H9 (cell line): ENCODE measurements at regions not wholly inside any gene's neighbourhood (a gene's known extent, or its start where the extent isn't known, plus 50 kb on each side); places are given as distances from the start of the nearest gene placed in this dataset.

ENCODE experiments used
- DNase-seq: peaks from one replicate; pipeline ENCODE4 v3.0.0-alpha.2; 2017
- H2AFZ ChIP-seq: one replicate; pipeline ENCODE4 v1.6.1; 2013; ENCODE audit warnings: mild to moderate bottlenecking, low read length, control low read depth, moderate library complexity
- H2AK5ac ChIP-seq: 2 replicates; pipeline ENCODE4 v1.6.1; 2013; ENCODE audit warnings: low read length, control low read depth, mixed read lengths; ENCODE audit not compliant: insufficient read length
- H2BK120ac ChIP-seq: one replicate; pipeline ENCODE4 v1.6.1; 2013; ENCODE audit warnings: low read depth, mild to moderate bottlenecking, low read length, control low read depth, inconsistent platforms; ENCODE audit not compliant: poor library complexity, severe bottlenecking
- H2BK12ac ChIP-seq: 2 replicates; pipeline ENCODE4 v1.6.1; 2013; ENCODE audit warnings: low read length, control low read depth, mixed read lengths, low read depth; ENCODE audit not compliant: insufficient read length
- H2BK15ac ChIP-seq: 2 replicates; pipeline ENCODE4 v1.6.1; 2013; ENCODE audit warnings: low read depth, low read length, control low read depth
- H2BK20ac ChIP-seq: one replicate; pipeline ENCODE4 v1.6.1; 2013; ENCODE audit warnings: low read depth, mild to moderate bottlenecking, low read length, control low read depth, inconsistent platforms; ENCODE audit not compliant: poor library complexity, severe bottlenecking
- H2BK5ac ChIP-seq: 2 replicates; pipeline ENCODE4 v1.6.1; 2013; ENCODE audit warnings: low read length, control low read depth, mixed read lengths; ENCODE audit not compliant: insufficient read length
- H3K14ac ChIP-seq: 2 replicates; pipeline ENCODE4 v1.6.1; 2013; ENCODE audit warnings: low read length, control low read depth; ENCODE audit not compliant: insufficient read depth
- H3K18ac ChIP-seq: 2 replicates; pipeline ENCODE4 v1.6.1; 2013; ENCODE audit warnings: low read depth, mild to moderate bottlenecking, mixed read lengths, low read length, control low read depth; ENCODE audit not compliant: insufficient read length
- H3K23ac ChIP-seq: 2 replicates; pipeline ENCODE4 v1.6.1; 2013; ENCODE audit warnings: low read length, control low read depth, mixed read lengths, low read depth; ENCODE audit not compliant: insufficient read length
- H3K23me2 ChIP-seq: 2 replicates; pipeline ENCODE4 v1.6.1; 2013; ENCODE audit warnings: low read depth, mild to moderate bottlenecking, mixed read lengths, low read length, control low read depth; ENCODE audit not compliant: insufficient read length, poor library complexity, severe bottlenecking
- H3K27ac ChIP-seq: 2 replicates; pipeline ENCODE4 v1.5.1; 2013; ENCODE audit warnings: low read length, control low read depth, mixed read lengths, low read depth; ENCODE audit not compliant: insufficient read length
- H3K27me3 ChIP-seq: 2 replicates; pipeline ENCODE4 v1.6.1; 2013; ENCODE audit warnings: low read length, control low read depth, inconsistent platforms; ENCODE audit not compliant: insufficient read depth
- H3K4ac ChIP-seq: 2 replicates; pipeline ENCODE4 v1.6.1; 2013; ENCODE audit warnings: low read depth, mild to moderate bottlenecking, control low read depth, inconsistent platforms, low read length, moderate library complexity
- H3K4me1 ChIP-seq: 2 replicates; pipeline ENCODE4 v1.6.1; 2013; ENCODE audit warnings: low read length, control low read depth, inconsistent platforms; ENCODE audit not compliant: insufficient read depth
- H3K4me2 ChIP-seq: 2 replicates; pipeline ENCODE4 v1.6.1; 2013; ENCODE audit warnings: low read length, control low read depth, mixed read lengths; ENCODE audit not compliant: insufficient read length, insufficient read depth
- H3K56ac ChIP-seq: 2 replicates; pipeline ENCODE4 v1.6.1; 2013; ENCODE audit warnings: low read depth, mild to moderate bottlenecking, mixed read lengths, low read length, control low read depth; ENCODE audit not compliant: insufficient read length
- H3K79me1 ChIP-seq: 2 replicates; pipeline ENCODE4 v1.6.1; 2013; ENCODE audit warnings: low read depth, mild to moderate bottlenecking, moderate library complexity, low read length, control low read depth, inconsistent platforms; ENCODE audit not compliant: insufficient read depth, poor library complexity, severe bottlenecking
- H3K79me2 ChIP-seq: 2 replicates; pipeline ENCODE4 v1.6.1; 2013; ENCODE audit warnings: low read length, control low read depth, inconsistent platforms; ENCODE audit not compliant: insufficient read depth
- H3K9ac ChIP-seq: 2 replicates; pipeline ENCODE4 v1.6.1; 2013; ENCODE audit warnings: low read length, control low read depth, mixed read lengths; ENCODE audit not compliant: insufficient read length; ENCODE audit errors: extremely low read depth
- H3K9me3 ChIP-seq: one replicate; pipeline ENCODE4 v1.6.1; 2013; ENCODE audit warnings: low read depth, low read length, inconsistent platforms; ENCODE audit not compliant: control insufficient read depth
- H3T11ph ChIP-seq: one replicate; pipeline ENCODE4 v1.6.1; 2013; ENCODE audit warnings: mild to moderate bottlenecking, low read length, control low read depth, inconsistent platforms
- H4K20me1 ChIP-seq: one replicate; pipeline ENCODE4 v1.6.1; 2013; ENCODE audit not compliant: control insufficient read depth, insufficient read length, insufficient read depth
- H4K5ac ChIP-seq: 2 replicates; pipeline ENCODE4 v1.6.1; 2013; ENCODE audit warnings: low read depth, mild to moderate bottlenecking, mixed read lengths, low read length, control low read depth; ENCODE audit not compliant: insufficient read length
- H4K8ac ChIP-seq: replicated peaks from 2 replicates; pipeline ENCODE4 v1.6.1; 2013; ENCODE audit warnings: low read length, control low read depth, mixed read lengths, low read depth; ENCODE audit not compliant: insufficient read length
- H4K91ac ChIP-seq: 2 replicates; pipeline ENCODE4 v1.6.1; 2013; ENCODE audit warnings: low read depth, mild to moderate bottlenecking, moderate library complexity, mixed read lengths, low read length, control low read depth; ENCODE audit not compliant: insufficient read length
- H3K27ac Mint-ChIP-seq, 3 experiments: 2 replicates in 2 of 3; 3 replicates in 1 of 3; pipeline ENCODE4 v1.8.0; 2020 to 2021; ENCODE audit warnings: mixed read lengths in 3 of 3, mild to moderate bottlenecking in 1 of 3, moderate library complexity in 1 of 3
- H3K27me3 Mint-ChIP-seq: 2 replicates; pipeline ENCODE4 v1.8.0; 2021; ENCODE audit warnings: low read depth, mild to moderate bottlenecking, moderate library complexity, mixed read lengths
- H3K36me3 Mint-ChIP-seq, 3 experiments: 2 replicates in 2 of 3; 3 replicates in 1 of 3; pipeline ENCODE4 v1.8.0; 2020 to 2021; ENCODE audit warnings: low read depth in 3 of 3, mixed read lengths in 3 of 3; ENCODE audit not compliant: insufficient read depth in 1 of 3
- H3K4me1 Mint-ChIP-seq, 2 experiments: 2 replicates each; pipeline ENCODE4 v1.8.0; 2020; ENCODE audit warnings: mixed read lengths in 2 of 2
- H3K4me3 Mint-ChIP-seq, 2 experiments: 2 replicates in 1 of 2; 3 replicates in 1 of 2; pipeline ENCODE4 v1.8.0; 2020 to 2021; ENCODE audit warnings: mild to moderate bottlenecking in 2 of 2, mixed read lengths in 2 of 2, moderate library complexity in 1 of 2
- H3K9me3 Mint-ChIP-seq, 2 experiments: 2 replicates in 1 of 2; 3 replicates in 1 of 2; pipeline ENCODE4 v1.8.0; 2020; ENCODE audit warnings: mild to moderate bottlenecking in 2 of 2, mixed read lengths in 2 of 2, moderate library complexity in 1 of 2
- WGBS: extraction: QIAGEN DNeasy Blood & Tissue Kit; methylation state at CpG from one replicate; pipeline ENCODE4 v1.1.7; 2013; ENCODE audit warnings: missing lambda C conversion rate, low lambda C conversion rate, mixed read lengths; ENCODE audit not compliant: insufficient read length; ENCODE audit errors: extremely low coverage; 5-methylcytosine and 5-hydroxymethylcytosine counted together
- TF ChIP-seq, protein P1 (sequence below): fragments of 200-600 bp; sonication (generic); conservative IDR thresholded peaks from 3 replicates; pipeline ENCODE4 v1.8.0; 2021; ENCODE audit warnings: antibody characterized with exemption, mild to moderate bottlenecking

DNA sequence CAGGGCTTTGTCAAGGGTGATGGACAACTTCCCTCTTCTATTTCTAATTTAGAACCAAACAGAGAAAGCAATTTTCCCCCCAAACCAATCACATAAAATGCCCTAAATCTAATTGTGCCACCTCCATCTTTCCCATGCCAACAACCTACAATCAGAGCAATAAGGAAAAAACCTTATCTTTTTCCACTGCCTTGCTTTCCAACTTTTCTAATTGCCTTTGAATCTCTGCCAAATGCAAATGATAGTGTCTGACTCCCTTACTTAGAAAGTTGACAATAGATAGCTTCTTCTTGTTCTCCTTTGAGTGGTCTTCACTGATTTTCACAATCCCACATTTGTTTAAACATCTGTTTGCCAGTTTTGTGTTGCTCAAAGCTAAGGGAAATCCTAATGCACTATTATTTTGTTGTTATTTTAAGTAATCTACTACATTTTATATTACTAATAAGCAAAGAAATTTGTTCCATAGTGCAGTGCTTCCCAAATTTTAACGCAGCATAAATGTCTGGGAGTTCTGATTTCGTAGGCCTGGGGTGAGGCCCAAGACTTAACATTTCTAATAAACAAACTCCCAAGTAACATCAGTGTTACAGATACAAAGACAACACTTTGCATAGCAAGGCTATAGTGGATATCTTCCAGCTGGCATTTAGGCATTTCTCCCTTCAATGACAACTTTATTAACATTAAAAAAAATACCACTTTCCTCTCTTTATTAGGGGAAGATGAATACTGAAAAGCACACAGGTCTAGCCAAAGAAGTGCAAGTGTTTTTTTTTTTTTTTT is 696.3 kb upstream of the USP15 start:
- no peak overlapping the region for H2AK5ac ChIP-seq
- H3K18ac ChIP-seq, result no peak overlapping the region
- H3K56ac ChIP-seq, result no peak overlapping the region
- no peak overlapping the region for H2BK12ac ChIP-seq
- no peaks in the 10 kb centered on the region for H3K9me3 ChIP-seq
- H3K27me3 Mint-ChIP-seq, result no peaks in the 10 kb centered on the region
- WGBS, result no CpG with 5 or more reads among the region's 2 CpGs
- no peak overlapping the region for H2BK15ac ChIP-seq
- DNase-seq, result no peak
- no peaks in the 10 kb centered on the region for H4K20me1 ChIP-seq
- no peaks in the 10 kb centered on the region for H3K79me2 ChIP-seq
- no peaks in the 10 kb centered on the region for H3K79me1 ChIP-seq
- no peak overlapping the region for H3T11ph ChIP-seq
- TF ChIP-seq, protein P1, sequence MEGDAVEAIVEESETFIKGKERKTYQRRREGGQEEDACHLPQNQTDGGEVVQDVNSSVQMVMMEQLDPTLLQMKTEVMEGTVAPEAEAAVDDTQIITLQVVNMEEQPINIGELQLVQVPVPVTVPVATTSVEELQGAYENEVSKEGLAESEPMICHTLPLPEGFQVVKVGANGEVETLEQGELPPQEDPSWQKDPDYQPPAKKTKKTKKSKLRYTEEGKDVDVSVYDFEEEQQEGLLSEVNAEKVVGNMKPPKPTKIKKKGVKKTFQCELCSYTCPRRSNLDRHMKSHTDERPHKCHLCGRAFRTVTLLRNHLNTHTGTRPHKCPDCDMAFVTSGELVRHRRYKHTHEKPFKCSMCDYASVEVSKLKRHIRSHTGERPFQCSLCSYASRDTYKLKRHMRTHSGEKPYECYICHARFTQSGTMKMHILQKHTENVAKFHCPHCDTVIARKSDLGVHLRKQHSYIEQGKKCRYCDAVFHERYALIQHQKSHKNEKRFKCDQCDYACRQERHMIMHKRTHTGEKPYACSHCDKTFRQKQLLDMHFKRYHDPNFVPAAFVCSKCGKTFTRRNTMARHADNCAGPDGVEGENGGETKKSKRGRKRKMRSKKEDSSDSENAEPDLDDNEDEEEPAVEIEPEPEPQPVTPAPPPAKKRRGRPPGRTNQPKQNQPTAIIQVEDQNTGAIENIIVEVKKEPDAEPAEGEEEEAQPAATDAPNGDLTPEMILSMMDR, result no peak
- no peaks in the 10 kb centered on the region for H3K23me2 ChIP-seq
- H3K27ac ChIP-seq, result no peak overlapping the region
- H3K36me3 Mint-ChIP-seq, result peaks cover 0 to 2% (median 0%) of the 10 kb centered on the region in 3 experiments; a peak in 3 of 7 replicates
- H3K27me3 ChIP-seq, result no peaks in the 10 kb centered on the region
- H2BK120ac ChIP-seq, result no peak overlapping the region
- H3K4me2 ChIP-seq, result no peak overlapping the region
- no peak overlapping the region for H4K8ac ChIP-seq
- H3K4me1 ChIP-seq, result peaks cover 3% of the 10 kb centered on the region; the same call in 1 of the 2 replicates
- H3K4me1 Mint-ChIP-seq, result peaks cover 35 to 46% of the 10 kb centered on the region in 2 experiments
- H2AFZ ChIP-seq, result no peak overlapping the region
- H4K5ac ChIP-seq, result no peak overlapping the region
- no peak overlapping the region for H2BK5ac ChIP-seq
- H2BK20ac ChIP-seq, result no peak overlapping the region
- H3K14ac ChIP-seq, result no peak overlapping the region
- H3K9me3 Mint-ChIP-seq, result peaks cover 2 to 3% of the 10 kb centered on the region in 2 experiments; a peak in 3 of 5 replicates
- no peak overlapping the region for H3K9ac ChIP-seq
- no peak overlapping the region for H4K91ac ChIP-seq
- no peak overlapping the region for H3K23ac ChIP-seq
- no peak overlapping the region for H3K4ac ChIP-seq
- no peak overlapping the region for H3K4me3 Mint-ChIP-seq
- no peak overlapping the region for H3K27ac Mint-ChIP-seq
